OCI-M2 (cell line): ENCODE measurements at regions not wholly inside any gene's neighbourhood (a gene's known extent, or its start where the extent isn't known, plus 50 kb on each side); places are given as distances from the start of the nearest gene placed in this dataset.
A peak's percentile ranks its signal among the peaks of the same experiment; 100 is the strongest.
"Not testable (repeated sequence)": the region's sequence is repeated elsewhere in the genome, so short reads cannot be mapped to it uniquely, and the experiment has no call there.

Experiments used
- DNase-seq: peaks from one replicate; lab custom pipeline; 2025; ENCODE audit not compliant: unreplicated experiment; lab: John Stamatoyannopoulos, UW

DNA sequence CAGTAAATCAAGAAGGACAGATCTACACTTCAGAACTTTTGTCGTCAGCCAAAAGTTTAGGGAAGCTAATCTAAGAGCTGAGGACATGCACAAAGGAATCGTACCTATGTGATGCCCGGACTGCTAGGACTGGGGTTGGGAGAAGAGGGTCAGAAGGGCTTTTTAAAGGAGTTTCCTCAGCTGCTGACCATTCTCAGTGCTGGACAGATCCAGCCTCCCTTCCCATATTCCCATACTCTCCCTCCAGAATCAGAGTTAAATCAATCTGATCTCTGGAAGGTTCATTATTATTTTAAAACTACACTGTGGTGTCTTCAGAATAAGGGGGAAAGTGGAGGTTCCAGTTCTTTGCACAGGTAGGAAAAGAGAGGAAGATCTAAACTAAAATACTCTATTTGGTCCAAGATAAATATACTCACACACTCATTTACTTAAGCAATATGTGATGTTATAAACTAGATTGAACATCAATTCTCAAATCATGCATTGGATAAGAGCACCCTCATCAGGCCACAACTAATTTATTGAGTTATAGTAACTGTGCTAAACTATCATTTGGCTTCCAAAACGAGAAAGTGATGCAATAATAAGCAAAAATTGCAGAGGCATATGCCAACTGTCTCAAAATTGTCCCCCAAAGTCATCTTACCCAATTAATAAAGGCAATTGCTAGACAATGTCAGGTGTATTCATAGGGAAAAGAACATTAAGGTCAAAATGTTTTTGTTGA is 124.7 kb downstream of the HNRNPD start:
- no peak for DNase-seq

DNA sequence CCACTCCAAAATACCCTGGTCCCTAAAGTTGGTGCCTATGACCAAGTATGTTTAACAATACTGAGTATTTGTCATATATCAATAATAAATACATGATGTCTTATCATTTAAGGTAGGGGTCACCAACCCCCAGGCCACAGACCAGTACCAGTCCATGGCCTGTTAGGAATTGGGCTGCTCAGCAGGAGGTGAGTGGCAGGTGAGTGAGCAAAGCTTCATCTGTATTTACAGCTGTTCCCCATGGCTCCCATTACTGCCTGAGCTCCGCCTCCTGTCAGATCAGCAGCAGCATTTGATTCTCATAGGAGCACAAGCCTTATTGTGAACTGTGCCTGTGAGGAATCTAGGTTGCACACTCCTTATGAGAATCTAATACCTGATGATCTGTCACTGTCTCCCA is 126.2 kb downstream of the HNRNPD start:
- DNase-seq, result no peak

DNA sequence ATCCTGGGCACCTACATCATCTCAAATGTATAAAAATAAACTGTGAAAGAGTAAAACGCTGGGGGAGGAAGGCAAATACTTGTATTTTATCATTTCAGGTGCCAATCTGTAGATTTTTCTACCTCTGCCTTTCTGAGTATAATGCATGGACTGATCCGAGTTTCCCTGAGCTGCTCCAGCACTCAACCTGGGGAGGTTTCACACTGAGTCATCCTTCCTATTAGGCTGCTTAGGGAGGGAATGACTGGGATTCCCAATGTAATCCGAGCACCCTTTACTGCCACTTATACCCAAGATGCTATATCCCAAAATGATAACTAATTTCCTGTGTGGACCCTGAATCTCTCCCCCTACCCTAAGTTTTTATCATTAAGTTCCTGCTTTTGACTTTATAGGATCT is 126.6 kb downstream of the HNRNPD start:
- DNase-seq, result no peak

DNA sequence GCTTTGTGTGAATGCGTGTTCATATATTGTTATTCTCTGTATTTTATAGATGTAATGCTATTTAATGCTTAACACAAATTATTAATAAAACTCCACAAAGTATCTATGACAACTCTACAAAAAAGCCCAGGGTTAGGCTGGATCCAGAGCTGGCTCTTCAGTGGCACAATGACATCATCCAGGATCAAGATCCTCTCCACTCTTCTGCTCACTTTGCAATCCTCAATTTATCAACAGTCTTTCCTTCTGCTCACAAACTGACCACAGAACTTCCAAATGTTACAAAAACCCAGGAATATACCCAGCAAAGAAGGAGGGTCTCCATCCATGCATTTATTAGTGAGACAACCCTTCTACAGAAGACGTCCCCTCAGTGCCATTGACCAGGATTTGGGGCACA is 132.3 kb downstream of the HNRNPD start:
- no peak for DNase-seq

DNA sequence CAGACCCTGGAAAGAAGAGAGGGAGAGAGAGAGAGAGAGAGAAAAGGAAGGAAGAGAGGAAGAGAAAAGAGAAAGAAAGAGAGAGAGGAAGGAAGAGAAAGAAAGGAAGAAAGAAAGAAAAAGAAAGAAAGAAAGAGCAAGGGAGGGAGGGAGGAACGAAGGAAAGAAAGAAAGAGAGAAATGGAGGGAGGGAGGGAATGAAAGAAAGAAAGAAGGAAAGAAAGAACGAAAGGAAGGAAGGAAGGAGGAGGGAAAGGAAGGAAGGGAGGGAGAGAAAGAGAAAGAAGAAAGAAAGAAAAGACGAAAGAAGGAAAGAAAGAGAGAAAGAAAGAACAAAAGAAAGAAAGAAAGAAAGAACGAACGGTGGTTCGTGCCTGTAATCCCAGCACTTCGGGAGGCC is 133.4 kb downstream of the HNRNPD start:
- DNase-seq, result no peak

DNA sequence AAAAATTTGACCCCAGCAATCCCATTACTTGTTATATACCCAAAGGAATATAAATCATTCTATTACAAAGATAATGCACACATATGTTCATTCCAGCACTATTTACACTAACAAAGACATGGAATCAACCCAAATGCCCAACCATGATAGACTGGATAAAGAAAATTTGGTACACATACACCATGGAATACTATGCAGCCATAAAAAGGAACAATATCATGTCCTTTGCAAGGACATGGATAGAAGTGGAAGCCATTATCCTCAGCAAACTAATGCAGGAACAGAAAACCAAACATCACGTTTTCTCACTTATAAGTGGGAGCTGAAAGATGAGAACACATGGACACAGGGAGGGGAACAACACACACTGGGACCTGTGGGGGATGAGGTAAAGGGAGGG is 136.6 kb downstream of the HNRNPD start:
- DNase-seq, result not testable (repeated sequence)

DNA sequence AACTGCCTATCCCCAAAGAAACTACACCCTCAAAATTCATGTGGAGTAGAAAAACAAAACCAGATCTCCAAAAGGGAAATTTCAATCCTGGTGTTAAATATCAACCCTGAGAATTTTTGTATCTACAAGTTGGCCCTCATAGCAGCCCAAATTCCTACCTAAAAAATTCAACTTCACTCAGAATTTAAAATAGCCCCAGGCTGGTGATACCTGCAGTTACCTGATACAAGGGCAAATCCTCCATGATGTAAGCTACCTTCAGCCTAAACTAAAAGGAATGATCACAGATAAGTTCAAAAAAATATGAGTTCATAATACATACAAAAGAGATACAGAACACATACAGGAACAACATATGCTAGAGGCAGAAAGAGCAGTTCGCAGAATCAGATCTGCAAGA is 138.4 kb downstream of the HNRNPD start:
- no peak for DNase-seq

DNA sequence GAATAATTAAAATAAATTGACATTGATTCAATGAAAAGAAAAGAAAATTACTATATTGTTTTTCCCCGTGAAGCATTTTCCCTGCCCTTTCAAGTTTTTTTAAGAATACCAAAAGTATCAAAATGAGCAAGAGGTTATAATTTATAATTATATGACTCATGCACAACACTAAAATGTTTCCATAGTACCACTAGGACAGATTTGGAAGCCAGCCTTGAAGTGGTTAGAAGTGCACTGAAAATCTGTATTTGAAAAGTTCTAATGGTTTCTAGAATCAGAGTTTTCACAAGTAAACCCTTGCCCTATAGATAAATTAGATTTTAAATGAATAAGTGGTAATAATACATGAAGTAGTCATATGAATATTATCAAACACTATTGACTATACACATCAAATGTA is 140.9 kb downstream of the HNRNPD start:
- DNase-seq, result no peak

DNA sequence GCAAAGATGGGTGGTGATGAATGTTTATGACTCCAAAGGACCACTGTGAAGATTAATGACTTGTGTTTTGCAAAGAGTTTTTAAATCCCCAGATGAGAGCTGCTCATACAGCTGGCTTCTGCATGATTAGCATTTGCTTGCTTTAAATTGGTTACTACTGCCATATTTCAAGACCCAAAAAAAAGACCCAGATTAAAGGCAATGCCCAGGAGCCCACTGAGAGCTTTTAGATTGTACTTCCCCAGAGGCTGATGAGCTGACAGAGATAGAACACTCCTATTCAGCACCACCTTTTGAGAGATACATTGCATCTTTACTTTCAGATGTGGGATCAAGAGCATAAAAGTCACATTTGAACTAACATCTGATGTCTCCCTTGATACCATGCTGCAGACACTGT is 142.0 kb downstream of the HNRNPD start:
- DNase-seq, result no peak

DNA sequence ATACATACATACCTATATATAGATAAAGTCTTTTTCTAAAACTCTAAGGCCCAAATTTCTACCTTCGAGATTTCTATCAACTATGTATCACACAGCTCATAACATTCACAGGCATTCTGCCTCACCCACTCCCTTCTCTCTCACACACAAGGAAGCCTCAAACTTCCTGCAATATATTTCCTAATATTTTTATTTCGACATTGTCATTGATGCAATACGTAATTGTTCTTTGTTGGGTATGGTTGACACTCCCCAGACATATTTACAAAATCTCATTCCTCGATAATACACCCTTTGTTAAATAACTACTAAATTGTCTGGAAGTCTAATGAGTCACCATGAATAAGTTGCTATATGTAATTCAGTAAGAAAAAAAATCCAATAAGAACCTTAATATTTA is 143.5 kb downstream of the HNRNPD start:
- no peak for DNase-seq

DNA sequence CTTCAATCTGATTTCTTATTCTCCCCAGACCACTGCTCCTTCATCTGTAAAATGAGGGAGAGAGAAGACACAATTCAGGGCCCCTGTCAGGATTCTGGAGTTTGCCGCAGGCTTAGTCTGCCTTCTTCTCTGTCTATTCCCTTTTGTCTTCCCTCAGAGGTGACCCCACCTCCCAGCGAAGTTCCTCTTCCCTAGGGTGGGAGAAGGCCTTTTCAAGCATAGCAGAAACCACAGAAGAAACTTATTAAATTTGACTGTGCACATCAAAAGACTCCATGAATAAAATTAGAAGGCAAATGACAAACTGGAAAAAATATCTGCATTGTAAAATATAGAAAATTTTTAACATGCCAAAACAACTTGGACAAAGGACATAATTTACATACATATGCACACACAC is 148.8 kb downstream of the HNRNPD start:
- no peak for DNase-seq

DNA sequence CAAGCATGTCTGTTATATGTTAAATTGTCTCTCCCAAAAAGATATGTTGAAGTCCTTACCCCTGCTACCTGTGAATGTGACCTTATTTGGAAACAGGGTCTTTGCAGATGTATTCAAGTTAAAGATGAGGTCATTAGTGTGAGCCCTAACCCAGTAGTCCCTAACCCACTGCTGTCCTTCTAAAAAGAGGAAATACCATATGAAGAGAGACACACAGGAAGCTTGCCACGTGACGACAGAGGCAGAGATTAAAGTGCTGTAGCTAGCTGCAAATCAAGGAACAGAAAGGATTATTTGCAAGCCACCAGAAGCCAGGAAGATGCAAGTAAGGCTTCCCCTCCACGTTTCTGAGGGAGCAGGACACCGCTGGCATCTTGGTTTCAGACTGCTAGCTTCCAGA is 150.1 kb downstream of the HNRNPD start:
- DNase-seq, result no peak

DNA sequence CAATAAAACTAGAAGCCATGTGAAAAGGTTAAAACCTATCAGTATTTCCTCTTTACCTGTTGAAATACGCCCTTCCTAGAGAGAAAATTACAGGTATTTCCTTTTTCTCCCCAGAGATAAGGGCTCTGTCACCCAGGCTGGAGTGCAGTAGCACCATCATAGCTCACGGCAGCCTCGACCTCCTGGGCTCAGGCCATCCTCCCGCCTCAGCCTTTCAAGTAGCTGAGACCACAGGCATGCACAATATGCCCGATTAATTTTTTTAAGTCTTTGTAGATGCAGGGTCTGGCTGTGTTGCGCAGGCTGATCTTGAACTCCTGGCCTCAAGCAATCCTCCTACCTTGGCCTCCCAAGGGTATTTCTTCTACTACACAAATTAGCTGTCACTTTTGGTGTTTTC is 154.4 kb downstream of the HNRNPD start:
- DNase-seq, result no peak

DNA sequence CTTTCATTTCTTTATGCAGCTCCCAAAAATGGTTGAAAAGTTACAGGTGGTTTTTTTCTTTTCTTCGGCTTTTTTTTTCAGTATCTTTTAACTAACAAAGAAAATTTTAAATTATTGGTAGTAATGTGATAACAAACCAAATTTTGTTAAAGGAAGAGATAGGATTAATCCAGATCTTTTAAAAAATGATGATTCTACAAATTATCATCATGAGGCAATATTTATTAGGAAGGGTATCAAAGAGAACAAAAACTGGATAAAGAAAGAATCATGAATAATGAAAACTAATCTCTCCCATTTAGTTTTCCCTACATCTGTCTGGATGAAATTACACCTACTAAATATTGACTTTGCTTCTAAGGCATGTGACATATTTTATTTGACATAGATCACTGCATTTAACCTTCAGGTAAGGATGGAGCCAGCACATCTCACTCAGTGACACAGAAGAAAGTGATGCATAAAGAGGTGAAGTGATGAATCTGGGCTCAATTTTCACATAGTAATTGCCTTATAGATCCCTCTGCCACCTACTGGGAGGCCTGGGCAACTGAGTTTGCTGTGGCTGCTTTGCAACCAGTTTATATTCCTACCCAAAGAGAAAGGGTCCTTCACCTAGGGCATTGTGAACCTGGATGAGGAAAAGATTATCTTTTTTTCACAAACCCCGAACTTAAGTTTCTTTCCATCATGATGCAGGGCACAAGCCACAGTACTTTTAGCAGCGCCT is 155.6 kb downstream of the HNRNPD start:
- DNase-seq, result no peak

DNA sequence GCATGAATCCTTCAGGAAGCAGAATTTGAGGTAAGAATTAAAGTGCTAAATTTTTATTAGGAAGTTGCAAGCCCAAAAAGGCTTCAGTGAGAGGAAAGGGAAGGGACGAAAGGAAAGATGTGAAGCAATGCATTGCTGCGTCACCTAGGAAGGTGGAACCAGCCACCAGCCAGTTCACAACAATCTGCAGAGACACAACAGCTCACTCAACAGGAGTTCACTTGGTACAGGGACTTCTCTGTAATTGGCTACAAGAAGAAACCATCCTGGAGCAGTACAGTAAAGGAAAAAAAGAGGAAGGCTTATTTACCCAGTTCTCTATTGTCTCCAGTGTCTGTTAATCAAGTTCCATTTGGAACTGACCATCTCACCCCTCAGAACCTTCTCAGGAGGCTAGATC is 157.6 kb downstream of the HNRNPD start:
- no peak for DNase-seq

DNA sequence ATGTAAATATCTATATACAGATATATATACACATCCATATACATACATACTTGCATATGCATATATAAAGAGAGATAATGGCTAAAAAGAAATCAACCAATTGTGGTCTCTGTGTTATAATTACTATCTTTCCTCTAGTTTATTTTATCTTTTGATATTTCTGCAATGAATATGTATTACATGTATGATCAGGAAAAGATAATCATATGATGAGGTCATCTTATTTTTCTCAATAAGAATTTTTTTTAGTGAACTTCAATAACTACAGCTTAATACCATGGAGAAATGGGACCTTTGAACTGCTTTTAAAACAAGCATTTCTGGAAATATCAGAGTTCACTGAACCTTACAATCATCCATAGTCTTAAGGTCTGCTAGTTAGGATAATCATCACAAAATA is 158.0 kb downstream of the HNRNPD start:
- DNase-seq, result no peak

DNA sequence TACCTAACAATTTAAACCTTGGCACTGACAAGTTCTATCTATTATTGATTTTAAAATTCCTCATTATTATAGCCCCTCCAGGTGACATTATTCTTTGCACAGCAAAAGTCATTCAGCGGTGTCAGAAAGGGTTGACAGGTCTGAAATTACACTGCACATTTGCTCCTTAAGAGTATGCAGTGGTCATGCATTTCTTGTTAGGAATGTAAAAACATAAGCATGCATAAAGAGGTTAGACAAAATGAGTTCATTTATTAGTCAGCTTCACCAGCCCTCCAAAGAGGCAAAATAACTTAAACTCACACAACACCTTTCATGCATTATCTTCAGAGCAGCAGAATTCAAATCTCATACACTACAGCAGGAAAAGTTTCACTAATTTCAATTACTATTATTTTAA is 158.8 kb downstream of the HNRNPD start:
- no peak for DNase-seq

DNA sequence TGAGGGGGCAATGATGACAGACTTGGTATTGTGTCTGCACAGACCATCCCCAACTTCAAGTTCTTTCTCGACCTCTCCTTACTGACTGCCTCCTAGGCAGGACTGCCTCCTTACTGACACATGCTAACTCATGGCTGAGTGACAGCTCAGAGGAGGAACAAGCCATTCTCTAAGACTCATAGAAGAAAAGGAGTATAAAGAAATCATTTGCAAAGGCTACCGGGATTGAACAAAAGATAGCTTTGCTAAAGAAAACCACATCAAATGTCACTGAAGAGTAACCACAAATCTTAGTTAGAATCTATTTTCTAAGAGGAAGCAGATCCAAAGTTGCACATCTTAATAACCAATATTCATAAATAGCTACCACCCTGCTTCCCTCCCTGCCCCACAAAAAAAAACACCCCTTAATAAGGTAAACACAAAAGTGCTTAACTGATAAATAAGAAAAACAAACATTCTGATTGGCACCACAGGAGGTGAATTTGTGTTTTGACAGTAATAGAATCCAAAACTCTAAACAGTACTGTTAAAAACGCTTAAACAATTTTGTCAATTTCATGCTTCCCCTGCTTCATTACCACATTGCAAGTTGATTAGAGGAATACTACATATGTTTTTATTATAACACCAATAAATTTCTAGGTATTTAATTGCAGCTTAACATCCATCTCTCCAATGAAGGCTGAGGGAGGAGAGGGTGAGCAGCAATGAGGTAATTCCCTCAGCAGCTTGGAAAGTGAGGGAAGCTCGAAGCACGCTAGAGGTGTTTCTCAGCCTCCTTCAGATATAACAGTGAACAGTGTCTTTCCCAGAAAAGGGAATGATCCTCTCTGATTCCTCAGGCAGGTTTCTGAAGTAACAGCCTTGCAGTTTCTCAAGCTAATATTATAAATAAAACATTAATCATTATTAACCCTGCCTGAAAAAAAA is 160.0 kb downstream of the HNRNPD start:
- DNase-seq, result no peak

DNA sequence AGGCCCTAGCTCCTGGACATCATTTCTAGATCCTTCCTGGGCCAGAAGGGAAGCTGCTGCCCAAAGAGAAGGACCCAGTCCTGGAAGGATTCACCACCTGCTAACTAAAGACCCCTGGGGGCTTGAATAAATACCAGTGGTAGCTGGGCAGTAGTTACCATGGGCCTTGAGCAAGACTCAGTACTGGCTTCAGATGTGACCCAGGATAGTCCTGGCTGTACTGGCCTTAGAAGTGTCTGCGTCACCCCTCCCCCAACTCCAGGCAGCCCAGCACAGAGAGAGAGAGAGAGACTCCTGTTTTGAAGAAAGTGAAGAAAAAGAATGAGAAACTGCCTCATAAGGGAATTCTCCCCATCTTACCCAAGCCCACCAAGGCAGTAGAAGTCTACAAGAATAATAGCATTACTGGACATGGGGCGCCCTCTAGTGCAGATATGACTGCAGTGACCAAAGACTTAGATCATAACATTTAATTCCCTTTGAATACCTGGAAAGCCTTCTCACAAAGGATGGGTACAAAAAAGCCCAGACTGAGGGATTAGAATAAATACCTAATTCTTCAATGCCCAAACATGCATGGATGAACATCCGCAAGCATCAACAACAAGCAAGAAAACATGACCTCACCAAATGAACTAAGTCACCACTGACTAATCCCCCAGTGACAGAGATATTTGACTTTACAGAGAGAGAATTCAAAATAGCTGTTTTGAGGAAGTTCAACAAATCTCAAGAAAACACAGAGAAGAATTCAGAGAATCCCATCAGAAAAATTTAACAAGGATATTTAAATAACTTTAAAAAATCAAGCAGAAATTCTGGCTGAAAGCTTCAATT is 171.8 kb downstream of the HNRNPD start:
- peak; percentile 47 for DNase-seq

DNA sequence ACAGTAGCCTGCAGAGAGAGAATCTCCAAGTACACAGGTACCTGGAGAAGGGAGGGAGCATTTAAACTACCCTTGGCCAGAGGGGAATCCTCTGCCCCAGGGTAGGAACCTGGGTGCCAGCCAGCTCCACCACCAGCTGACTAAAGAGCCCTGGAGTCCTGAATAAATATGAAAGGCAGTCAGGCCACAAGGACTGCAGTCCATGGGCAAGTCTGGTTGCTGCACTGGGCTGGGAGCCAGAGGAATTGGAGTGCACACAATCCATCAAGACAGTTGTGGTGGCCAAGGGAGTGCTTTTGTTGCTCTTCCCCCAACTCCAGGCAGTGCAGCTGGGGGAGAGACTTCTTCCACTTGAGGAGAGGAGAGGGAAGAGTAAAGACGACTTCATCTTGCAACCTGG is 172.5 kb downstream of the HNRNPD start:
- no peak for DNase-seq

DNA sequence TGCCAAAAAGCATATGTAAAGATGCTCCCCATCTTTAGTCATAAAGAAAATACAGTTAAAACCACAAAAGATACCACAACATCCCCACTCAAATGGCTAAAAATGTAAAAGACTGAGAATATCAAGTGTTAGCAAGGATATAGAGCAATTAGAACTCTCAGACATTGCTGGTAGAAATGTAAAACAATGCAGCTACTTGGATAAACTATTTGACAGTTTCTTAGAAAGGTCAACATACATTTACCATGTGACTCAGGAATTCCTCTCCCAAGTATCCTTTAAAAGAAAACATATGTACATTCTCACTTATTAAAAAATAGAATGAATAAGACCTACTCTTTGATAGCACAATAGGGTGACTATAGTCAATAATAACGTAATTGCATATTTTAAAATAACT is 173.7 kb downstream of the HNRNPD start:
- DNase-seq, result no peak
